Caco-2 (cell line): ENCODE measurements at regions not wholly inside any gene's neighbourhood (a gene's known extent, or its start where the extent isn't known, plus 50 kb on each side); places are given as distances from the start of the nearest gene placed in this dataset.

ENCODE experiments used
- BruUV-seq: library from RNA; stranded (reverse); fragments of 400-500 nt; replicated peaks from 2 replicates; lab custom pipeline; 2021; lab: Mats Ljungman, UMichigan
- CTCF ChIA-PET: fragments of 300-600 bp; sonication (Branson Sonifier 250); formaldehyde crosslinking; loops from one replicate; lab custom pipeline; 2022; ENCODE audit warnings: antibody characterized with exemption; lab: Charles Lee
- POLR2A ChIA-PET: fragments of 300-600 bp; sonication (Branson Sonifier 250); formaldehyde crosslinking; loops from one replicate; lab custom pipeline; 2022; ENCODE audit warnings: antibody characterized with exemption; lab: Charles Lee
- DNase-seq, 2 experiments: peaks; one replicate each; pipeline versions ENCODE4 v3.0.0 to v3.0.0-alpha.2; 2020 to 2022
- H3K27me3 ChIP-seq: replicated peaks from 2 replicates; pipeline ENCODE4 v1.6.0; 2011; ENCODE audit warnings: low read length; ENCODE audit not compliant: control insufficient read depth, insufficient read depth
- H3K36me3 ChIP-seq: 2 replicates; pipeline ENCODE4 v1.5.1; 2011; ENCODE audit warnings: low read length; ENCODE audit not compliant: control insufficient read depth, insufficient read depth
- H3K4me1 ChIP-seq: fragments of 250-450 bp; sonication (Bioruptor Pico); 2 replicates; pipeline ENCODE4 v1.5.1; 2020; ENCODE audit warnings: mild to moderate bottlenecking
- H3K4me3 ChIP-seq: 2 replicates; pipeline ENCODE4 v1.5.1; 2011; ENCODE audit warnings: low read depth, mild to moderate bottlenecking, control low read depth, low read length
- H3K9me3 ChIP-seq: fragments of 250-450 bp; sonication (Bioruptor Pico); 2 replicates; pipeline ENCODE4 v1.5.1; 2020; ENCODE audit warnings: mild to moderate bottlenecking, moderate library complexity
- H3K27ac Mint-ChIP-seq: one replicate; pipeline ENCODE4 v1.8.0; 2022; ENCODE audit warnings: mixed read lengths; ENCODE audit not compliant: unreplicated experiment
- H3K27me3 Mint-ChIP-seq: one replicate; pipeline ENCODE4 v1.8.0; 2022; ENCODE audit warnings: mixed read lengths; ENCODE audit not compliant: insufficient read depth, unreplicated experiment
- H3K36me3 Mint-ChIP-seq: one replicate; pipeline ENCODE4 v1.8.0; 2022; ENCODE audit warnings: mild to moderate bottlenecking, mixed read lengths; ENCODE audit not compliant: insufficient read depth, unreplicated experiment
- H3K4me1 Mint-ChIP-seq: one replicate; pipeline ENCODE4 v1.8.0; 2022; ENCODE audit warnings: low read depth, mixed read lengths; ENCODE audit not compliant: unreplicated experiment
- H3K4me3 Mint-ChIP-seq: one replicate; pipeline ENCODE4 v1.8.0; 2022; ENCODE audit warnings: mild to moderate bottlenecking, moderate library complexity, mixed read lengths; ENCODE audit not compliant: unreplicated experiment
- H3K9me3 Mint-ChIP-seq: one replicate; pipeline ENCODE4 v1.8.0; 2022; ENCODE audit warnings: mixed read lengths; ENCODE audit not compliant: unreplicated experiment
- CTCF ChIP-seq, 2 experiments: fragments of 200-600 bp in 1 of 2; IDR thresholded peaks; 1 replicate in 1 of 2; 2 replicates in 1 of 2; pipeline versions ENCODE4 v1.5.1 to v1.8.0; 2011 to 2022; ENCODE audit warnings: antibody characterized with exemption in 1 of 2, control low read depth in 1 of 2, inconsistent platforms in 1 of 2, low read depth in 1 of 2, low read length in 1 of 2, mild to moderate bottlenecking in 1 of 2, moderate library complexity in 1 of 2; ENCODE audit not compliant: insufficient read depth in 1 of 2, severe bottlenecking in 1 of 2, unreplicated experiment in 1 of 2
- intact Hi-C: fragments of 100-400 bp; cut with micrococcal nuclease; formaldehyde crosslinking; loops from one replicate; pipeline ENCODE4 v1.10.0; 2022; ENCODE audit not compliant: unreplicated experiment

- ChIA-PET POLR2A (no interaction called here), CTCF (no interaction called here)
- Mint-ChIP-seq H3K4me1 (no peaks in the 10 kb centered on the region), H3K36me3 (no peaks in the 10 kb centered on the region), H3K27ac (no peak overlapping the region), H3K9me3 (no peaks in the 10 kb centered on the region), H3K27me3 (no peaks in the 10 kb centered on the region), H3K4me3 (no peak overlapping the region)
- Histone ChIP-seq H3K36me3 (no peaks in the 10 kb centered on the region), H3K4me3 (no peak overlapping the region), H3K27me3 (no peaks in the 10 kb centered on the region), H3K9me3 (no peaks in the 10 kb centered on the region), H3K4me1 (no peaks in the 10 kb centered on the region)
- BruUV-seq, result no TSS peak
- intact Hi-C loops, result no loop called here
- no peak for TF ChIP-seq CTCF (IDR thresholded peaks at IDR 0.05; ENCODE audit: insufficient read depth in 1 of 2, low read depth in 1 of 2, low read length in 1 of 2, severe bottlenecking in 1 of 2, unreplicated experiment in 1 of 2)
- no peak for DNase-seq
These were observed 495.4 kb upstream of the CDH7 start for GRCh38 chr18:65255417-65255816.

- Histone ChIP-seq H3K9me3 (no peaks in the 10 kb centered on the region), H3K36me3 (no peaks in the 10 kb centered on the region), H3K4me3 (no peak overlapping the region), H3K27me3 (no peaks in the 10 kb centered on the region), H3K4me1 (no peaks in the 10 kb centered on the region)
- H3K27me3 Mint-ChIP-seq, result no peaks in the 10 kb centered on the region
- H3K4me3 Mint-ChIP-seq, result no peak overlapping the region
- no TSS peak for BruUV-seq
- no peaks in the 10 kb centered on the region for H3K36me3 Mint-ChIP-seq
- intact Hi-C loops, result no loop called here
- CTCF ChIA-PET, result no interaction called here
- no peak for TF ChIP-seq CTCF (IDR thresholded peaks at IDR 0.05; ENCODE audit: insufficient read depth in 1 of 2, low read depth in 1 of 2, low read length in 1 of 2, severe bottlenecking in 1 of 2, unreplicated experiment in 1 of 2)
- POLR2A ChIA-PET, result no interaction called here
- H3K4me1 Mint-ChIP-seq, result no peaks in the 10 kb centered on the region
- H3K27ac Mint-ChIP-seq, result no peak overlapping the region
- DNase-seq, result no peak
- H3K9me3 Mint-ChIP-seq, result no peaks in the 10 kb centered on the region
These were observed 511.0 kb upstream of the CDH7 start for GRCh38 chr18:65239787-65240186.

- POLR2A ChIA-PET, result no interaction called here
- BruUV-seq, result no TSS peak
- no peaks in the 10 kb centered on the region for H3K36me3 Mint-ChIP-seq
- H3K9me3 Mint-ChIP-seq, result no peaks in the 10 kb centered on the region
- no peak overlapping the region for H3K27ac Mint-ChIP-seq
- intact Hi-C loops, result no loop called here
- H3K9me3 ChIP-seq, result no peaks in the 10 kb centered on the region
- H3K4me3 Mint-ChIP-seq, result no peak overlapping the region
- H3K4me3 ChIP-seq, result no peak overlapping the region
- CTCF ChIA-PET, result no interaction called here
- TF ChIP-seq CTCF (IDR thresholded peaks at IDR 0.05; ENCODE audit: insufficient read depth in 1 of 2, low read depth in 1 of 2, low read length in 1 of 2, severe bottlenecking in 1 of 2, unreplicated experiment in 1 of 2), result no peak
- H3K4me1 ChIP-seq, result no peaks in the 10 kb centered on the region
- H3K36me3 ChIP-seq, result no peaks in the 10 kb centered on the region
- H3K27me3 Mint-ChIP-seq, result no peaks in the 10 kb centered on the region
- no peak for DNase-seq
- H3K27me3 ChIP-seq, result no peaks in the 10 kb centered on the region
- H3K4me1 Mint-ChIP-seq, result no peaks in the 10 kb centered on the region
These were observed 514.7 kb upstream of the CDH7 start for GRCh38 chr18:65235966-65236624.
